WTC11 (cell line): ENCODE measurements at regions not wholly inside any gene's neighbourhood (a gene's known extent, or its start where the extent isn't known, plus 50 kb on each side); places are given as distances from the start of the nearest gene placed in this dataset.
A peak's percentile ranks its signal among the peaks of the same experiment; 100 is the strongest.

ENCODE experiments used
- ATAC-seq: fragments of 200-7000 bp; cut with Tn5 transposase; 2 replicates; pipeline ENCODE4 v1.10.0; 2021; ENCODE audit warnings: mild to moderate bottlenecking, moderate library complexity
- CTCF ChIA-PET: fragments of 300-600 bp; sonication (Branson Sonifier 250); formaldehyde crosslinking; loops from one replicate; lab custom pipeline; 2021; ENCODE audit warnings: antibody characterized with exemption; lab: Charles Lee
- POLR2A ChIA-PET: fragments of 350-600 bp; sonication (Branson Sonifier 250); formaldehyde crosslinking; loops from one replicate; lab custom pipeline; 2021; ENCODE audit warnings: antibody characterized with exemption; lab: Charles Lee
- DNase-seq: peaks from one replicate; pipeline ENCODE4 v3.0.0; 2021; ENCODE audit warnings: low spot score
- H3K27ac Mint-ChIP-seq: 2 replicates; pipeline ENCODE4 v1.8.0; 2021; ENCODE audit warnings: mixed read lengths
- H3K27me3 Mint-ChIP-seq: 2 replicates; pipeline ENCODE4 v1.8.0; 2021; ENCODE audit warnings: low read depth, mild to moderate bottlenecking, moderate library complexity, mixed read lengths
- H3K36me3 Mint-ChIP-seq: 2 replicates; pipeline ENCODE4 v1.8.0; 2021; ENCODE audit warnings: mixed read lengths
- H3K4me1 Mint-ChIP-seq: 2 replicates; pipeline ENCODE4 v1.8.0; 2022; ENCODE audit warnings: mixed read lengths
- H3K4me3 Mint-ChIP-seq: 2 replicates; pipeline ENCODE4 v1.8.0; 2021; ENCODE audit warnings: mild to moderate bottlenecking, moderate library complexity, mixed read lengths
- H3K9me3 Mint-ChIP-seq: 2 replicates; pipeline ENCODE4 v1.8.0; 2021; ENCODE audit warnings: mixed read lengths
- ARID4B ChIP-seq: sonication (generic); formaldehyde crosslinking; IDR thresholded peaks from 2 replicates; pipeline ENCODE4 v1.8.0; 2023; ENCODE audit warnings: missing genetic modification reagents, mild to moderate bottlenecking, borderline replicate concordance
- ERG ChIP-seq: fragments of 250-450 bp; sonication (Bioruptor Pico); IDR thresholded peaks from 2 replicates; pipeline ENCODE4 v1.8.0; 2021; ENCODE audit warnings: mild to moderate bottlenecking
- FOXJ3 ChIP-seq: sonication (generic); formaldehyde crosslinking; IDR thresholded peaks from 2 replicates; pipeline ENCODE4 v1.9.0; 2021; ENCODE audit warnings: missing genetic modification reagents, mild to moderate bottlenecking, borderline replicate concordance
- GABPB1 ChIP-seq: sonication (generic); formaldehyde crosslinking; IDR thresholded peaks from 2 replicates; pipeline ENCODE4 v1.8.1; 2023; ENCODE audit warnings: mild to moderate bottlenecking, missing genetic modification reagents
- GRHL2 ChIP-seq: fragments of 250-450 bp; sonication (Bioruptor Pico); IDR thresholded peaks from 2 replicates; pipeline ENCODE4 v1.8.0; 2022; ENCODE audit warnings: mild to moderate bottlenecking, moderate library complexity; ENCODE audit not compliant: insufficient replicate concordance, severe bottlenecking
- IRF2 ChIP-seq: sonication (generic); formaldehyde crosslinking; IDR thresholded peaks from 2 replicates; pipeline ENCODE4 v1.8.0; 2022; ENCODE audit warnings: low read depth, missing genetic modification reagents, borderline replicate concordance
- NR2C2 ChIP-seq: sonication (generic); formaldehyde crosslinking; IDR thresholded peaks from 2 replicates; pipeline ENCODE4 v1.8.0; 2022; ENCODE audit warnings: mild to moderate bottlenecking, missing genetic modification reagents
- RORB ChIP-seq: fragments of 250-450 bp; sonication (Bioruptor Pico); IDR thresholded peaks from 2 replicates; pipeline ENCODE4 v1.9.0; 2021; ENCODE audit warnings: mild to moderate bottlenecking
- SMAD3 ChIP-seq: sonication (generic); formaldehyde crosslinking; IDR thresholded peaks from 2 replicates; pipeline ENCODE4 v1.8.0; 2022; ENCODE audit warnings: missing genetic modification reagents, mild to moderate bottlenecking, borderline replicate concordance
- TP53 ChIP-seq: sonication (generic); formaldehyde crosslinking; IDR thresholded peaks from 2 replicates; pipeline ENCODE4 v1.8.1; 2023; ENCODE audit warnings: mild to moderate bottlenecking, missing genetic modification reagents
- ZBTB21 ChIP-seq: sonication (generic); formaldehyde crosslinking; IDR thresholded peaks from 2 replicates; pipeline ENCODE4 v1.8.1; 2023; ENCODE audit warnings: mild to moderate bottlenecking, missing genetic modification reagents, borderline replicate concordance
- ZNF396 ChIP-seq: fragments of 250-450 bp; sonication (Bioruptor Pico); IDR thresholded peaks from 2 replicates; pipeline ENCODE4 v1.8.0; 2021; ENCODE audit warnings: mild to moderate bottlenecking, moderate library complexity, borderline replicate concordance
- TF ChIP-seq, protein P1 (sequence below): sonication (generic); formaldehyde crosslinking; IDR thresholded peaks from 2 replicates; pipeline ENCODE4 v1.8.1; 2022; ENCODE audit warnings: missing genetic modification reagents, borderline replicate concordance
- TF ChIP-seq, protein P2 (sequence below): sonication (generic); formaldehyde crosslinking; IDR thresholded peaks from 2 replicates; pipeline ENCODE4 v1.8.1; 2023; ENCODE audit warnings: mild to moderate bottlenecking, missing genetic modification reagents, moderate library complexity
- TF ChIP-seq, protein P3 (sequence below): sonication (generic); formaldehyde crosslinking; IDR thresholded peaks from 2 replicates; pipeline ENCODE4 v1.8.0; 2022; ENCODE audit warnings: mild to moderate bottlenecking, missing genetic modification reagents

- no peak overlapping the region for H3K4me3 Mint-ChIP-seq
Observed at GRCh38 chr5:124401476-124402143, 344.8 kb downstream of the ZNF608 start.

More at GRCh38 chr5:124401476-124402143, 344.8 kb downstream of the ZNF608 start:
- H3K27ac Mint-ChIP-seq = peak overlapping the region; percentile 54; the same call in 1 of the 2 replicates
- TF ChIP-seq, protein P1, sequence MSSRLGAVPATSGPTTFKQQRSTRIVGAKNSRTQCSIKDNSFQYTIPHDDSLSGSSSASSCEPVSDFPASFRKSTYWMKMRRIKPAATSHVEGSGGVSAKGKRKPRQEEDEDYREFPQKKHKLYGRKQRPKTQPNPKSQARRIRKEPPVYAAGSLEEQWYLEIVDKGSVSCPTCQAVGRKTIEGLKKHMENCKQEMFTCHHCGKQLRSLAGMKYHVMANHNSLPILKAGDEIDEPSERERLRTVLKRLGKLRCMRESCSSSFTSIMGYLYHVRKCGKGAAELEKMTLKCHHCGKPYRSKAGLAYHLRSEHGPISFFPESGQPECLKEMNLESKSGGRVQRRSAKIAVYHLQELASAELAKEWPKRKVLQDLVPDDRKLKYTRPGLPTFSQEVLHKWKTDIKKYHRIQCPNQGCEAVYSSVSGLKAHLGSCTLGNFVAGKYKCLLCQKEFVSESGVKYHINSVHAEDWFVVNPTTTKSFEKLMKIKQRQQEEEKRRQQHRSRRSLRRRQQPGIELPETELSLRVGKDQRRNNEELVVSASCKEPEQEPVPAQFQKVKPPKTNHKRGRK (CRISPR knock-in tag) = no peak
- TF ChIP-seq, protein P2, sequence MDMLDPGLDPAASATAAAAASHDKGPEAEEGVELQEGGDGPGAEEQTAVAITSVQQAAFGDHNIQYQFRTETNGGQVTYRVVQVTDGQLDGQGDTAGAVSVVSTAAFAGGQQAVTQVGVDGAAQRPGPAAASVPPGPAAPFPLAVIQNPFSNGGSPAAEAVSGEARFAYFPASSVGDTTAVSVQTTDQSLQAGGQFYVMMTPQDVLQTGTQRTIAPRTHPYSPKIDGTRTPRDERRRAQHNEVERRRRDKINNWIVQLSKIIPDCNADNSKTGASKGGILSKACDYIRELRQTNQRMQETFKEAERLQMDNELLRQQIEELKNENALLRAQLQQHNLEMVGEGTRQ (CRISPR knock-in tag) = no peak
- TF ChIP-seq RORB (CRISPR knock-in tag) (no peak), ARID4B (CRISPR knock-in tag) (no peak), GRHL2 (no peak), FOXJ3 (no peak), SMAD3 (CRISPR knock-in tag) (no peak), ZNF396 (CRISPR knock-in tag) (no peak), TP53 (CRISPR knock-in tag) (no peak), ZBTB21 (CRISPR knock-in tag) (no peak), NR2C2 (CRISPR knock-in tag) (no peak), GABPB1 (CRISPR knock-in tag) (no peak), ERG (CRISPR knock-in tag) (no peak), IRF2 (CRISPR knock-in tag) (no peak)
- TF ChIP-seq, protein P3, sequence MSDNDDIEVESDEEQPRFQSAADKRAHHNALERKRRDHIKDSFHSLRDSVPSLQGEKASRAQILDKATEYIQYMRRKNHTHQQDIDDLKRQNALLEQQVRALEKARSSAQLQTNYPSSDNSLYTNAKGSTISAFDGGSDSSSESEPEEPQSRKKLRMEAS (CRISPR knock-in tag) = no peak
- peaks cover 3% of the 10 kb centered on the region; the same call in 1 of the 2 replicates for H3K27me3 Mint-ChIP-seq
- H3K4me1 Mint-ChIP-seq = peaks cover 11% of the 10 kb centered on the region
- peaks cover 3% of the 10 kb centered on the region; the same call in 1 of the 2 replicates for H3K9me3 Mint-ChIP-seq
- DNase-seq = no peak
- CTCF ChIA-PET = no interaction called here
- no peak for ATAC-seq
- POLR2A ChIA-PET = no interaction called here
- no peaks in the 10 kb centered on the region; the same call in 1 of the 2 replicates for H3K36me3 Mint-ChIP-seq
